GM18873 (cell line): ENCODE measurements at regions not wholly inside any gene's neighbourhood (a gene's known extent, or its start where the extent isn't known, plus 50 kb on each side); places are given as distances from the start of the nearest gene placed in this dataset.

Source experiments
- ATAC-seq: cut with Tn5 transposase; IDR thresholded peaks from one replicate; pipeline ENCODE4 v1.9.1; 2021; ENCODE audit warnings: mild to moderate bottlenecking, moderate library complexity, moderate number of reproducible peaks; ENCODE audit not compliant: unreplicated experiment, low FRiP score

- ATAC-seq: no peak
These were observed 110.6 kb downstream of the PLEKHG1 start for GRCh38 chr6:150710236-150710635.

- ATAC-seq: no peak
These were observed 111.4 kb downstream of the PLEKHG1 start for GRCh38 chr6:150711061-150711460.

- no peak for ATAC-seq
These were observed 112.2 kb downstream of the PLEKHG1 start for GRCh38 chr6:150711584-150712504.

GRCh38 chr6:150712505-150713252, 113.0 kb downstream of the PLEKHG1 start:
- ATAC-seq: no peak

- ATAC-seq: no peak
These were observed 113.8 kb downstream of the PLEKHG1 start for GRCh38 chr6:150713487-150713886.

- no peak for ATAC-seq
These were observed 114.2 kb downstream of the PLEKHG1 start for GRCh38 chr6:150713931-150714330.

- ATAC-seq: no peak
These were observed 115.4 kb downstream of the PLEKHG1 start for GRCh38 chr6:150715133-150715532.

GRCh38 chr6:150717419-150717818, 117.7 kb downstream of the PLEKHG1 start:
- ATAC-seq: no peak

GRCh38 chr6:150719099-150719766, 119.5 kb downstream of the PLEKHG1 start:
- no peak for ATAC-seq

GRCh38 chr6:150719831-150720230, 120.1 kb downstream of the PLEKHG1 start:
- no peak for ATAC-seq

GRCh38 chr6:150720774-150721233, 121.1 kb downstream of the PLEKHG1 start:
- peak; percentile 94 for ATAC-seq

- ATAC-seq: no peak
These were observed 122.0 kb downstream of the PLEKHG1 start for GRCh38 chr6:150721418-150722266.

- no peak for ATAC-seq
These were observed 123.1 kb downstream of the PLEKHG1 start for GRCh38 chr6:150722614-150723344.

GRCh38 chr6:150723345-150723658, 123.6 kb downstream of the PLEKHG1 start:
- ATAC-seq: no peak

- ATAC-seq: no peak
These were observed 124.2 kb downstream of the PLEKHG1 start for GRCh38 chr6:150723857-150724256.

- ATAC-seq: no peak
These were observed 126.1 kb downstream of the PLEKHG1 start for GRCh38 chr6:150725795-150726194.

- no peak for ATAC-seq
These were observed 129.6 kb downstream of the PLEKHG1 start for GRCh38 chr6:150729188-150729748.

- no peak for ATAC-seq
These were observed 131.2 kb downstream of the PLEKHG1 start for GRCh38 chr6:150730801-150731457.
